Fibroblast of lung (primary cell): ENCODE measurements at regions not wholly inside any gene's neighbourhood (a gene's known extent, or its start where the extent isn't known, plus 50 kb on each side); places are given as distances from the start of the nearest gene placed in this dataset.

Experiments used
- DNase-seq, 2 donors: peaks; one replicate each; pipeline versions ENCODE4 v3.0.0 to v3.0.0-alpha.2; 2010; ENCODE audit warnings: low read depth in 2 of 2
- H2AFZ ChIP-seq: 2 replicates; pipeline ENCODE4 v1.5.1; 2012; ENCODE audit warnings: low read length, control low read depth, inconsistent platforms
- H3K27ac ChIP-seq: 2 replicates; pipeline ENCODE4 v1.5.1; 2011; ENCODE audit warnings: low read length, control low read depth; ENCODE audit not compliant: insufficient read depth
- H3K27me3 ChIP-seq: 2 replicates; pipeline ENCODE4 v1.5.1; 2011; ENCODE audit warnings: mild to moderate bottlenecking, low read length; ENCODE audit not compliant: control insufficient read depth, insufficient read depth
- H3K36me3 ChIP-seq: 2 replicates; pipeline ENCODE4 v1.5.1; 2011; ENCODE audit warnings: low read length; ENCODE audit not compliant: control insufficient read depth, insufficient read depth
- H3K4me1 ChIP-seq: 2 replicates; pipeline ENCODE4 v1.5.1; 2011; ENCODE audit warnings: low read length; ENCODE audit not compliant: control insufficient read depth, insufficient read depth; ENCODE audit errors: extremely low read depth
- H3K4me2 ChIP-seq: 2 replicates; pipeline ENCODE4 v1.5.1; 2011; ENCODE audit warnings: low read length, control low read depth; ENCODE audit not compliant: insufficient read depth; ENCODE audit errors: extremely low read depth
- H3K4me3 ChIP-seq, 4 experiments: fragments of 200-600 bp in 1 of 4; sonication (generic) in 1 of 4; replicated peaks in 1 of 4; 2 replicates each; pipeline ENCODE4 v1.5.1; 2011 to 2016; ENCODE audit warnings: low read length in 4 of 4, low read depth in 3 of 4, mild to moderate bottlenecking in 3 of 4, control low read depth in 2 of 4, inconsistent platforms in 1 of 4, mixed read lengths in 1 of 4; ENCODE audit not compliant: insufficient read depth in 1 of 4; ENCODE audit errors: control extremely low read depth in 1 of 4
- H3K79me2 ChIP-seq: 2 replicates; pipeline ENCODE4 v1.5.1; 2012; ENCODE audit warnings: mild to moderate bottlenecking, low read length, inconsistent platforms; ENCODE audit not compliant: control insufficient read depth, insufficient read depth
- H3K9ac ChIP-seq: 2 replicates; pipeline ENCODE4 v1.5.1; 2011; ENCODE audit warnings: mild to moderate bottlenecking, low read length, control low read depth; ENCODE audit not compliant: insufficient read depth
- H3K9me3 ChIP-seq: 2 replicates; pipeline ENCODE4 v1.5.1; 2012; ENCODE audit warnings: low read depth, low read length; ENCODE audit not compliant: control insufficient read depth, insufficient read depth
- H4K20me1 ChIP-seq: 2 replicates; pipeline ENCODE4 v1.5.1; 2011; ENCODE audit warnings: low read length; ENCODE audit not compliant: control insufficient read depth, insufficient read depth; ENCODE audit errors: extremely low read depth
- CTCF ChIP-seq, 2 donors: IDR thresholded peaks in 1 of 2; conservative IDR thresholded peaks in 1 of 2; 1 replicate in 1 of 2; 2 replicates in 1 of 2; pipeline ENCODE4 v1.5.1; 2011 to 2012; ENCODE audit warnings: low read length in 2 of 2, control low read depth in 1 of 2, inconsistent platforms in 1 of 2, low read depth in 1 of 2, mild to moderate bottlenecking in 1 of 2
- EZH2 ChIP-seq: IDR thresholded peaks from 2 replicates; pipeline ENCODE4 v1.5.1; 2012; ENCODE audit warnings: low read length, control low read depth, mild to moderate bottlenecking; ENCODE audit errors: missing control alignments

GRCh38 chr6:90369651-90370050 lies 73.0 kb upstream of the BACH2 start:
- Histone ChIP-seq H3K36me3 (no peaks in the 10 kb centered on the region), H4K20me1 (no peaks in the 10 kb centered on the region), H3K9ac (no peak overlapping the region), H2AFZ (no peak overlapping the region), H3K27me3 (no peaks in the 10 kb centered on the region), H3K4me2 (peak overlapping the region; percentile 29), H3K27ac (peak overlapping the region; percentile 62), H3K4me1 (peaks cover 8% of the 10 kb centered on the region), H3K4me3 (no peak overlapping the region), H3K79me2 (no peaks in the 10 kb centered on the region), H3K9me3 (no peaks in the 10 kb centered on the region)
- DNase-seq = peak in 1 of 2 donors; percentile 62
- TF ChIP-seq CTCF (conservative IDR thresholded peaks at IDR 0.05 in 1 of 2, IDR thresholded peaks at IDR 0.05 in 1 of 2; ENCODE audit: low read depth in 1 of 2, low read length in 2 of 2) (no peak), EZH2 (no peak)

GRCh38 chr6:90369024-90369519 lies 72.4 kb upstream of the BACH2 start:
- Histone ChIP-seq H3K27me3 (no peaks in the 10 kb centered on the region), H3K4me3 (peak overlapping the region in 2 of 4 experiments; percentile 13 to 26), H3K27ac (peak overlapping the region; percentile 80), H3K4me1 (peaks cover 8% of the 10 kb centered on the region), H3K36me3 (no peaks in the 10 kb centered on the region), H3K9me3 (no peaks in the 10 kb centered on the region), H2AFZ (no peak overlapping the region), H4K20me1 (no peaks in the 10 kb centered on the region), H3K4me2 (peak overlapping the region; percentile 65), H3K79me2 (no peaks in the 10 kb centered on the region), H3K9ac (no peak overlapping the region)
- peak; percentile 100 for DNase-seq
- no peak for TF ChIP-seq EZH2
- peak in 1 of 2 donors; percentile 7 for TF ChIP-seq CTCF (conservative IDR thresholded peaks at IDR 0.05 in 1 of 2, IDR thresholded peaks at IDR 0.05 in 1 of 2; ENCODE audit: low read depth in 1 of 2, low read length in 2 of 2)

- DNase-seq = peak; percentile 87 to 89
- H3K4me3 ChIP-seq = peak overlapping the region in 2 of 4 experiments; percentile 13 to 26
- peak overlapping the region; percentile 65 for H3K4me2 ChIP-seq
- no peaks in the 10 kb centered on the region for H3K79me2 ChIP-seq
- peak overlapping the region; percentile 80 for H3K27ac ChIP-seq
- no peaks in the 10 kb centered on the region for H3K27me3 ChIP-seq
- TF ChIP-seq CTCF (conservative IDR thresholded peaks at IDR 0.05 in 1 of 2, IDR thresholded peaks at IDR 0.05 in 1 of 2; ENCODE audit: low read depth in 1 of 2, low read length in 2 of 2) (no peak), EZH2 (no peak)
- peaks cover 8% of the 10 kb centered on the region for H3K4me1 ChIP-seq
- no peak overlapping the region for H2AFZ ChIP-seq
- H3K9me3 ChIP-seq = no peaks in the 10 kb centered on the region
- H3K36me3 ChIP-seq = no peaks in the 10 kb centered on the region
- H4K20me1 ChIP-seq = no peaks in the 10 kb centered on the region
- H3K9ac ChIP-seq = no peak overlapping the region
Measured at GRCh38 chr6:90368601-90369000, 72.0 kb upstream of the BACH2 start.
